Right atrium auricular region (tissue), 2 donors: ENCODE measurements at regions not wholly inside any gene's neighbourhood (a gene's known extent, or its start where the extent isn't known, plus 50 kb on each side); places are given as distances from the start of the nearest gene placed in this dataset.

Source experiments
- DNase-seq: peaks from one replicate; pipeline ENCODE4 v3.0.0-alpha.2; 2019; ENCODE audit warnings: low spot score
- H3K27ac ChIP-seq, 2 donors: fragments of 200-600 bp; sonication (generic); 1 replicate in 1 of 2; 2 replicates in 1 of 2; pipeline ENCODE4 v1.5.1; 2016 to 2019
- H3K27me3 ChIP-seq, 2 donors: fragments of 200-600 bp; sonication (generic); one replicate each; pipeline versions ENCODE4 v1.5.1 to v1.6.0; 2017 to 2019
- H3K36me3 ChIP-seq: fragments of 200-600 bp; sonication (generic); one replicate; pipeline ENCODE4 v1.5.1; 2016
- H3K4me1 ChIP-seq, 2 donors: fragments of 200-600 bp; sonication (generic); one replicate each; pipeline versions ENCODE4 v1.5.1 to v1.6.0; 2017 to 2019
- H3K4me3 ChIP-seq, 2 donors: fragments of 200-600 bp; sonication (generic); 1 replicate in 1 of 2; 2 replicates in 1 of 2; pipeline ENCODE4 v1.5.1; 2017 to 2019; ENCODE audit warnings: mild to moderate bottlenecking in 1 of 2, moderate library complexity in 1 of 2
- H3K9me3 ChIP-seq, 2 donors: fragments of 200-600 bp; sonication (generic); one replicate each; pipeline ENCODE4 v1.5.1; 2019
- CTCF ChIP-seq, 2 donors: fragments of 200-600 bp; sonication (generic); IDR thresholded peaks; one replicate each; pipeline ENCODE4 v1.5.1; 2019; ENCODE audit warnings: antibody characterized with exemption in 2 of 2

DNA sequence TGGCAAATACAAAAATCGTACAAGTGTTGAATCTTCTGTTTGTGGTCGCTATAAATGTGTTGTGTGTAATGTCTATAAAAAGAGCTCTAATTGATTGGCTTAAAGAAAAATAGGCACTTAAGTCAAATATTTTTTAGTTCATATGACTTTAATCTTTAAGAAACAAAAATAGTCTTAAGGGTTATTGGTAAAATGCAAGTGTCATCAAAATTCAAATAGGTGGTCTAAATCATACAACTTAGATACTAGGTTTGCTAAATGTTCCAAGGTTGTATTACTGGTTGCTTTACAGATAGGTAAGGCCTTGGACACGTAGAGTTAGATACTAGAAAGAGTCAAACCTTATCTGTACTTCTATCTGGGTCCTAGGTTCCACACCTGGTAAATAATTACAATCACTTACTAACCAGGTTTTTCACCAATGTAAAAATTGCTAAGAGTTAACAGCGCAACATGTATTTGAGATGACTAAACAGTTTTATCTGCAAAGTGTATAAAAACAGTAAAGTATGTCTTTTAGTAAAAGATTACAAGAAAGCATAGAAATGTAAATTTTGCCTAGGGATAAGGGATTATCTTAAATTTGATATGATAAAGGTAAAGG, 91.1 kb upstream of the GNAZ start:
- Histone ChIP-seq H3K9me3 (peaks cover 5 to 23% of the 10 kb centered on the region in 2 donors), H3K4me3 (no peak overlapping the region), H3K36me3 (no peaks in the 10 kb centered on the region), H3K27me3 (no peaks in the 10 kb centered on the region), H3K27ac (no peak overlapping the region), H3K4me1 (no peaks in the 10 kb centered on the region)
- no peak for TF ChIP-seq CTCF (IDR thresholded peaks at IDR 0.05)
- DNase-seq, result no peak

GRCh38 chr22:22979954-22980353, 90.4 kb upstream of the GNAZ start:
- H3K4me1 ChIP-seq, result no peaks in the 10 kb centered on the region
- H3K27ac ChIP-seq, result no peak overlapping the region
- TF ChIP-seq CTCF (IDR thresholded peaks at IDR 0.05), result no peak
- DNase-seq, result no peak
- no peaks in the 10 kb centered on the region for H3K27me3 ChIP-seq
- H3K36me3 ChIP-seq, result no peaks in the 10 kb centered on the region
- peaks cover 5 to 23% of the 10 kb centered on the region in 2 donors for H3K9me3 ChIP-seq
- no peak overlapping the region for H3K4me3 ChIP-seq

DNA sequence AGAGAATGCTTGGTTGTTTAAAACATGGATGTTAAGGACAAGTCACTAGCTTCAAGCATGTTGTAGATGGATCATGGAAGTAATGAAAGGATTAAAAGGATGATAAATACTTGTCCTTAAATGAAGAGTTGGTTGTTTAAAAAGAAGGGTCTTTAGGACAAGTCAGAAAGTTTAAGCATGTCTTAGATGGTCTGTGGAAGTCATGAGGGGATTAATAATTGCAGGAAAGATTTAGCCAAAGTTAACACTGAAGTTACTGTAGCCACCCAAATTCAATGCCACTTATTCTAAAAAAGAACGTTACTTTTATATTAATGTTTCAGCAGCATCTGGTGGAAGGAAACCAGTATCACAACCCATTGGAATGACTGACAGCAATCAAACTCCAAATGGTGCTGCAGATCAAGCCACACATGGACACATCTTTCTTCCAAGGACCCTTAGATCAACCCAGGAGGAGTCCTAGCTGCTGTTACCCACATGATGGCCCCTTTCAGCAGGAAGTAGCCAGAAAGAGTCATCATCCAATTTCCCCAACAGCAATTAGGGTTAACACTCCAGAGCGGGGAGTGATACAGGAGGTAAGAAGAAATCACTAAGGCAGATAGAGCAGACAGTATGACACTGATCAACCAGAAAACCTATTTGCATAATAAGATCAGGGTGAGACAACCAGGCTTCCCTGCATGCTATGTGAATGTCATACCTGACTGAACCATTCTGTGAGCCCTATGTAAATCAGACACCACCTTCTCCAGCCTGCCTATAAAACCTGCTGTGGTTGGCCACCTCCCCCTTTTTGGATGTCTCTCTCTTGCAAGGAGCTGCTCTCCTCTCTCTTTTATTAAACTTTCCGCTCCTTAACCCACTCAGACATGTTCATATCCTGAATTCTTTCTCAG, 88.4 kb upstream of the GNAZ start:
- Histone ChIP-seq H3K27me3 (no peaks in the 10 kb centered on the region), H3K9me3 (peaks cover 5 to 23% of the 10 kb centered on the region in 2 donors), H3K4me1 (no peaks in the 10 kb centered on the region), H3K36me3 (no peaks in the 10 kb centered on the region), H3K4me3 (no peak overlapping the region), H3K27ac (no peak overlapping the region)
- no peak for TF ChIP-seq CTCF (IDR thresholded peaks at IDR 0.05)
- DNase-seq, result no peak

- no peaks in the 10 kb centered on the region for H3K36me3 ChIP-seq
- H3K4me1 ChIP-seq, result no peaks in the 10 kb centered on the region
- H3K9me3 ChIP-seq, result peaks cover 5 to 23% of the 10 kb centered on the region in 2 donors
- no peak for DNase-seq
- H3K27ac ChIP-seq, result no peak overlapping the region
- H3K27me3 ChIP-seq, result no peaks in the 10 kb centered on the region
- no peak for TF ChIP-seq CTCF (IDR thresholded peaks at IDR 0.05)
- H3K4me3 ChIP-seq, result no peak overlapping the region
Measured at GRCh38 chr22:22982616-22983015, 87.7 kb upstream of the GNAZ start.

- Histone ChIP-seq H3K27me3 (no peaks in the 10 kb centered on the region), H3K4me1 (no peaks in the 10 kb centered on the region), H3K36me3 (no peaks in the 10 kb centered on the region), H3K4me3 (no peak overlapping the region), H3K27ac (no peak overlapping the region), H3K9me3 (peaks cover 5 to 23% of the 10 kb centered on the region in 2 donors)
- TF ChIP-seq CTCF (IDR thresholded peaks at IDR 0.05), result no peak
- DNase-seq, result no peak
Measured at GRCh38 chr22:22983123-22983522, 87.2 kb upstream of the GNAZ start.
